Right lobe of liver (tissue), 6 donors: ENCODE measurements at regions not wholly inside any gene's neighbourhood (a gene's known extent, or its start where the extent isn't known, plus 50 kb on each side); places are given as distances from the start of the nearest gene placed in this dataset.
"Not testable (repeated sequence)": the region's sequence is repeated elsewhere in the genome, so short reads cannot be mapped to it uniquely, and the experiment has no call there.

Experiments used
- ATAC-seq, 4 donors: fragments of 200-7000 bp; cut with Tn5 transposase; one replicate each; pipeline ENCODE4 v1.9.1; 2020; ENCODE audit warnings: mild to moderate bottlenecking in 4 of 4, moderate library complexity in 4 of 4
- DNase-seq, 3 donors: peaks; one replicate each; pipeline ENCODE4 v3.0.0-alpha.2; 2020
- H3K27ac ChIP-seq, 3 donors: fragments of 200-600 bp; one replicate each; pipeline ENCODE4 v1.8.0; 2022
- H3K27me3 ChIP-seq, 2 donors: fragments of 200-600 bp; one replicate each; pipeline ENCODE4 v1.8.0; 2022
- H3K36me3 ChIP-seq, 4 donors: fragments of 200-600 bp; sonication (generic) in 1 of 4; one replicate each; pipeline versions ENCODE4 v1.5.1 to v1.8.0; 2017 to 2022; ENCODE audit warnings: control low read depth in 1 of 4
- H3K4me1 ChIP-seq, 4 donors: fragments of 200-600 bp; sonication (generic) in 1 of 4; one replicate each; pipeline versions ENCODE4 v1.5.1 to v1.8.0; 2017 to 2022; ENCODE audit warnings: control low read depth in 1 of 4
- H3K4me3 ChIP-seq, 3 donors: fragments of 200-600 bp; one replicate each; pipeline ENCODE4 v1.8.0; 2022
- H3K9me3 ChIP-seq, 4 donors: fragments of 200-600 bp; sonication (generic) in 1 of 4; one replicate each; pipeline versions ENCODE4 v1.5.1 to v1.8.0; 2017 to 2022; ENCODE audit warnings: control low read depth in 1 of 4
- POLR2A ChIP-seq: fragments of 450-650 bp; IDR thresholded peaks from one replicate; pipeline ENCODE4 v1.6.1; 2017; ENCODE audit warnings: antibody characterized with exemption, mild to moderate bottlenecking
- WGBS: methylation state at CpG from one replicate; pipeline ENCODE4 v1.1.6; 2018; ENCODE audit warnings: low coverage, low lambda C conversion rate; ENCODE audit not compliant: insufficient coverage; ENCODE audit errors: missing lambda C conversion rate; 5-methylcytosine and 5-hydroxymethylcytosine counted together
- intact Hi-C, 2 donors: fragments of 100-400 bp; cut with DNase I; formaldehyde crosslinking; loops; one replicate each; pipeline versions ENCODE4 v1.11.2 to v1.14.1; 2022
- TF ChIP-seq, protein P1 (sequence below), 4 donors: fragments of 200-600 bp in 3 of 4; fragments of 450-650 bp in 1 of 4; IDR thresholded peaks; one replicate each; pipeline versions ENCODE4 v1.5.1 to v1.8.0; 2016 to 2022; ENCODE audit warnings: antibody characterized with exemption in 4 of 4, mild to moderate bottlenecking in 2 of 4
- donor health status: DM: no; HTN: yes; CAD: no.
- donor health status: DM: no; HTN: no; CAD: no.
- donor health status: DM: no; HTN: no; CAD: no.
- donor health status: DM: no; HTN: yes; CAD: no.
- donor health status: DM: no; HTN: yes; CAD: no.

DNA sequence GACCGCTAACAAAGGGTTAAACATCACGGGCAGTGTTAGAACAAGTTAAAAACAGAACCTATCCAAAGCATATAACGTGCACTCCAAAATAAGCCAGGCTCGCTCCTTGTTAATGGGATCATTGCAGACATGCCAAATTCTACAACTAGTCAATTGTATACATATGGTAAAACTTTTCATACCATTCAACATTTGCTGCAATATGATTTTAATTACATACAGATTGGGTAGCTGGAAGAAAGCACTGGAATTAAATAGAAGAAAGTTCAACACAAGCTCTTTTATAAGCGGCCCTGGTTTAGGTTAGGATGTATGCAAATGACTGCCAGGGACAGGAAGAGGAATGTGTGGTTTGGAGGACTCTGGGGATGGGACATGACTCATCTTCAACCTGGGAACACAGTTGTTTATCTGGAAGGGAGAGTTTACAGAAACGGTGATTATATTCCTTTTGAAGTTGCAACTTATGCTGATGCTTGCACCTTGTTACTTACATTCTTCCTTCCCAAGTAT, 62.5 kb upstream of the TIAM2 start:
- DNase-seq (no peak), ATAC-seq (peak in 1 of 4 donors; percentile 64)
- Histone ChIP-seq H3K4me1 (no peaks in the 10 kb centered on the region), H3K4me3 (no peak overlapping the region), H3K27me3 (no peaks in the 10 kb centered on the region), H3K36me3 (no peaks in the 10 kb centered on the region), H3K9me3 (no peaks in the 10 kb centered on the region), H3K27ac (no peak overlapping the region)
- WGBS: 56% methylated on average over 6 of the region's 6 CpGs
- intact Hi-C loops: no loop called here
- TF ChIP-seq, protein P1, sequence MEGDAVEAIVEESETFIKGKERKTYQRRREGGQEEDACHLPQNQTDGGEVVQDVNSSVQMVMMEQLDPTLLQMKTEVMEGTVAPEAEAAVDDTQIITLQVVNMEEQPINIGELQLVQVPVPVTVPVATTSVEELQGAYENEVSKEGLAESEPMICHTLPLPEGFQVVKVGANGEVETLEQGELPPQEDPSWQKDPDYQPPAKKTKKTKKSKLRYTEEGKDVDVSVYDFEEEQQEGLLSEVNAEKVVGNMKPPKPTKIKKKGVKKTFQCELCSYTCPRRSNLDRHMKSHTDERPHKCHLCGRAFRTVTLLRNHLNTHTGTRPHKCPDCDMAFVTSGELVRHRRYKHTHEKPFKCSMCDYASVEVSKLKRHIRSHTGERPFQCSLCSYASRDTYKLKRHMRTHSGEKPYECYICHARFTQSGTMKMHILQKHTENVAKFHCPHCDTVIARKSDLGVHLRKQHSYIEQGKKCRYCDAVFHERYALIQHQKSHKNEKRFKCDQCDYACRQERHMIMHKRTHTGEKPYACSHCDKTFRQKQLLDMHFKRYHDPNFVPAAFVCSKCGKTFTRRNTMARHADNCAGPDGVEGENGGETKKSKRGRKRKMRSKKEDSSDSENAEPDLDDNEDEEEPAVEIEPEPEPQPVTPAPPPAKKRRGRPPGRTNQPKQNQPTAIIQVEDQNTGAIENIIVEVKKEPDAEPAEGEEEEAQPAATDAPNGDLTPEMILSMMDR (IDR thresholded peaks at IDR 0.05): no peak
- TF ChIP-seq POLR2A: no peak

- no peaks in the 10 kb centered on the region for H3K27me3 ChIP-seq
- WGBS: 83% methylated on average over 5 of the region's 10 CpGs
- no peaks in the 10 kb centered on the region for H3K36me3 ChIP-seq
- H3K4me3 ChIP-seq: no peak overlapping the region
- TF ChIP-seq POLR2A: no peak
- TF ChIP-seq, protein P1 (IDR thresholded peaks at IDR 0.05): no peak
- ATAC-seq (no peak), DNase-seq (no peak)
- H3K4me1 ChIP-seq: no peaks in the 10 kb centered on the region
- no peak overlapping the region for H3K27ac ChIP-seq
- intact Hi-C loops: no loop called here
- H3K9me3 ChIP-seq: no peaks in the 10 kb centered on the region
Observed at GRCh38 chr6:154933181-154933827, 61.8 kb upstream of the TIAM2 start.

DNA sequence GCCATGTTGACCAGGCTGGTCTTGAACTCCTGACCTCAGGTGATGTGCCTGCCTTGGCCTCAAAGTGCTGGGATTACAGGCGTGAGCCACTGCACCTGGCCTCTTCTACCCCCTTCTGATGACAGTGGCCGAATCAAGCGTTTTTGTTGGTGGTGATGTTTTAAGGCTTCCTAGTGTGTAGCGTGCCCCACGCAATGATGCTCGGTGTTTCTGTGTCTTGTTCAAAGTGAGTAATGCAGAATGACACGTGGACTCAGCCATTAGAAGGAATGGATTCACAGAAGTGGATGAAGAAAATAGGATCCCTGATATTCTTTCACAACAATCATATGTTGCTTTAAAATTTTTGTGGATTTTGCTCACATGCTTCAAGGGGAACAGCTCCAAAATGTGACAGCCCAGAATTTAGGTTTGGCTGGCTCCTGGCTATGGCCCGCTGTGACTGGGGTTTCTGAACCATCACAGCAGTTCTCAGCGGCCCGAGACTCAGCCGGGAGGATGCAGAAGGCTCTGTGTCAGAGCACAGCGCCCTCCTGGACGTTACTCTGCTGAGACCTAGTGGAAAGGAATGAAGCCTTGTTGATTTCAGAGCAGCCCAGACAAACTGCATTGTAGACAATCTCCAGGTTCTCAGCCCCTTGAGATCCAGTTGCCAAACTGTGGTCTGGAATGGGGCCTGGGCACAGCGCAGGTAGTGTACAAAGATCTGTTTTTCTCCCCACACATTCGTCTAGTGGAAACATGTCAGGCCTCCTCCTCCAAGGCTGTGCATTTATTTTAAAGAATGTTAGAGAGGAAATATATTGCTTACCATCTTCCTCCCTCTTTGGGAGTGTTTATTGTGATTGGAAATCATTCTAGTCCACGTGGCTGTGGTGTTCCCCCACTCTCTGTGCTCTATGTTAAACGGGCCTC, 57.6 kb upstream of the TIAM2 start:
- Histone ChIP-seq H3K9me3 (no peaks in the 10 kb centered on the region), H3K27ac (no peak overlapping the region), H3K27me3 (no peaks in the 10 kb centered on the region), H3K4me3 (no peak overlapping the region), H3K4me1 (no peaks in the 10 kb centered on the region), H3K36me3 (no peaks in the 10 kb centered on the region)
- TF ChIP-seq, protein P1 (IDR thresholded peaks at IDR 0.05): no peak
- TF ChIP-seq POLR2A: no peak
- WGBS: 63% methylated on average over 14 of the region's 17 CpGs
- DNase-seq (no peak), ATAC-seq (no peak)
- intact Hi-C loops: no loop called here

GRCh38 chr6:154938221-154938580, 56.9 kb upstream of the TIAM2 start:
- no peaks in the 10 kb centered on the region for H3K9me3 ChIP-seq
- WGBS: 86% methylated on average over 8 of the region's 9 CpGs
- H3K27me3 ChIP-seq: no peaks in the 10 kb centered on the region
- H3K27ac ChIP-seq: no peak overlapping the region
- no peaks in the 10 kb centered on the region for H3K4me1 ChIP-seq
- intact Hi-C loops: no loop called here
- H3K4me3 ChIP-seq: no peak overlapping the region
- no peak for ATAC-seq
- H3K36me3 ChIP-seq: no peaks in the 10 kb centered on the region
- no peak for DNase-seq
- TF ChIP-seq POLR2A: no peak
- TF ChIP-seq, protein P1 (IDR thresholded peaks at IDR 0.05): no peak

DNA sequence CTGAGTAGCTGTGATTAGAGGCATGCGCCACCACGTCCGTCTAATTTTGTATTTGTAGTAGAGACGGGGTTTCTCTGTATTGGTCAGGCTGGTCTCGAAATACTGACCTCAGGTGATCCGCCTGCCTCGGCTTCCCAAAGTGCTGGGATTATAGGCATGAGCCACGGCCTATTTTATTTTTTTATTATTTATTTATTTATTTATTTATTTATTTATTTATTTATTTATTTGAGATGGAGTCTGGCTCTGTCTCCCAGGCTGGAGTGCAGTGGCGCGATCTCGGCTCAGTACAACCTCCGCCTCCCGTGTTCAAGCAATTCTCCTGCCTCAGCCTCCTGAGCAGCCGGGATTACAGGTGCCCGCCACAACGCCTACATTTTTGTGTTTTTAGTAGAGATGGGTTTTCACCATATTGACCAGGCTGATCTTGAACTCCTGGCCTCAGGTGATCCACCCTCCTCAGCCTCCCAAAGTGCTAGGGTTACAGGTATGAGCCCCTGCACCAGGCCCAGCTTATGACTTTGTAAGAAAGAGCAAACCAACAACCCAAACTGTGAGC, 56.3 kb upstream of the TIAM2 start:
- H3K36me3 ChIP-seq, H3K4me1 ChIP-seq, ATAC-seq, DNase-seq, H3K27me3 ChIP-seq, H3K9me3 ChIP-seq, intact Hi-C loops, H3K27ac ChIP-seq, H3K4me3 ChIP-seq: not testable (repeated sequence)
- WGBS: 93% methylated on average over 5 of the region's 16 CpGs
